Activated CD4-positive, alpha-beta T cell treated with anti-CD3 and anti-CD28 coated beads, Interleukin-2, amount 10 ng/mL, durations not matched to agents 24 days and 14 days (primary cell): ENCODE measurements at regions not wholly inside any gene's neighbourhood (a gene's known extent, or its start where the extent isn't known, plus 50 kb on each side); places are given as distances from the start of the nearest gene placed in this dataset.
A peak's percentile ranks its signal among the peaks of the same experiment; 100 is the strongest.

Source experiments
- DNase-seq: peaks from one replicate; pipeline ENCODE4 v3.0.0; 2022
- H3K27ac Mint-ChIP-seq: one replicate; pipeline ENCODE4 v1.8.0; 2022; ENCODE audit warnings: mild to moderate bottlenecking, mixed read lengths
- H3K27me3 Mint-ChIP-seq: one replicate; pipeline ENCODE4 v1.8.0; 2022; ENCODE audit warnings: mixed read lengths
- H3K36me3 Mint-ChIP-seq: one replicate; pipeline ENCODE4 v1.8.0; 2022; ENCODE audit warnings: low read depth, mild to moderate bottlenecking, mixed read lengths
- H3K4me1 Mint-ChIP-seq: one replicate; pipeline ENCODE4 v1.8.0; 2021; ENCODE audit warnings: mixed read lengths
- H3K4me3 Mint-ChIP-seq: one replicate; pipeline ENCODE4 v1.8.0; 2022; ENCODE audit warnings: mild to moderate bottlenecking, moderate library complexity, mixed read lengths
- H3K9me3 Mint-ChIP-seq: one replicate; pipeline ENCODE4 v1.8.0; 2021; ENCODE audit warnings: mixed read lengths
- intact Hi-C: fragments of 100-400 bp; cut with micrococcal nuclease; formaldehyde crosslinking; loops from one replicate; pipeline ENCODE4 v1.15.1; 2023

GRCh38 chr2:226661789-226662545 is 137.7 kb downstream of the IRS1 start:
- Mint-ChIP-seq H3K9me3 (peaks cover 8% of the 10 kb centered on the region), H3K36me3 (no peaks in the 10 kb centered on the region), H3K27me3 (peaks cover 11% of the 10 kb centered on the region), H3K27ac (no peak overlapping the region), H3K4me3 (no peak overlapping the region), H3K4me1 (peaks cover 4% of the 10 kb centered on the region)
- intact Hi-C loops, result no loop called here
- DNase-seq, result no peak

GRCh38 chr2:226660526-226660925 is 139.1 kb downstream of the IRS1 start:
- Mint-ChIP-seq H3K27me3 (peaks cover 11% of the 10 kb centered on the region), H3K4me3 (no peak overlapping the region), H3K9me3 (peaks cover 8% of the 10 kb centered on the region), H3K36me3 (no peaks in the 10 kb centered on the region), H3K4me1 (peaks cover 10% of the 10 kb centered on the region), H3K27ac (no peak overlapping the region)
- no peak for DNase-seq
- intact Hi-C loops, result no loop called here

GRCh38 chr2:226660124-226660523 is 139.5 kb downstream of the IRS1 start:
- Mint-ChIP-seq H3K27ac (no peak overlapping the region), H3K9me3 (peaks cover 8% of the 10 kb centered on the region), H3K4me3 (no peak overlapping the region), H3K4me1 (peaks cover 11% of the 10 kb centered on the region), H3K27me3 (peaks cover 9% of the 10 kb centered on the region), H3K36me3 (no peaks in the 10 kb centered on the region)
- intact Hi-C loops, result no loop called here
- DNase-seq, result no peak

- no peak for DNase-seq
- H3K9me3 Mint-ChIP-seq, result peaks cover 5% of the 10 kb centered on the region
- H3K4me3 Mint-ChIP-seq, result no peak overlapping the region
- intact Hi-C loops, result no loop called here
- H3K27me3 Mint-ChIP-seq, result peaks cover 3% of the 10 kb centered on the region
- H3K4me1 Mint-ChIP-seq, result peaks cover 13% of the 10 kb centered on the region
- H3K36me3 Mint-ChIP-seq, result no peaks in the 10 kb centered on the region
- no peak overlapping the region for H3K27ac Mint-ChIP-seq
These were observed 140.2 kb downstream of the IRS1 start for GRCh38 chr2:226659410-226659809.

- Mint-ChIP-seq H3K36me3 (no peaks in the 10 kb centered on the region), H3K4me1 (peaks cover 14% of the 10 kb centered on the region), H3K4me3 (no peak overlapping the region), H3K27ac (no peak overlapping the region), H3K9me3 (peaks cover 5% of the 10 kb centered on the region), H3K27me3 (peaks cover 3% of the 10 kb centered on the region)
- DNase-seq, result no peak
- intact Hi-C loops, result no loop called here
These were observed 141.1 kb downstream of the IRS1 start for GRCh38 chr2:226658555-226658954.

GRCh38 chr2:226657340-226658053 is 142.1 kb downstream of the IRS1 start:
- no peak overlapping the region for H3K27ac Mint-ChIP-seq
- H3K4me3 Mint-ChIP-seq, result no peak overlapping the region
- H3K4me1 Mint-ChIP-seq, result peaks cover 22% of the 10 kb centered on the region
- H3K27me3 Mint-ChIP-seq, result no peaks in the 10 kb centered on the region
- intact Hi-C loops, result no loop called here
- H3K36me3 Mint-ChIP-seq, result no peaks in the 10 kb centered on the region
- peaks cover 5% of the 10 kb centered on the region for H3K9me3 Mint-ChIP-seq
- no peak for DNase-seq

- no peak overlapping the region for H3K4me3 Mint-ChIP-seq
- peaks cover 30% of the 10 kb centered on the region for H3K4me1 Mint-ChIP-seq
- intact Hi-C loops, result no loop called here
- H3K27me3 Mint-ChIP-seq, result no peaks in the 10 kb centered on the region
- no peak for DNase-seq
- H3K9me3 Mint-ChIP-seq, result peaks cover 5% of the 10 kb centered on the region
- H3K27ac Mint-ChIP-seq, result no peak overlapping the region
- H3K36me3 Mint-ChIP-seq, result no peaks in the 10 kb centered on the region
These were observed 143.3 kb downstream of the IRS1 start for GRCh38 chr2:226656367-226656766.

GRCh38 chr2:226655871-226656270 is 143.7 kb downstream of the IRS1 start:
- intact Hi-C loops, result no loop called here
- Mint-ChIP-seq H3K9me3 (peaks cover 5% of the 10 kb centered on the region), H3K4me1 (peaks cover 35% of the 10 kb centered on the region), H3K4me3 (no peak overlapping the region), H3K36me3 (no peaks in the 10 kb centered on the region), H3K27me3 (no peaks in the 10 kb centered on the region), H3K27ac (no peak overlapping the region)
- no peak for DNase-seq

- peaks cover 17% of the 10 kb centered on the region for H3K36me3 Mint-ChIP-seq
- H3K27me3 Mint-ChIP-seq, result no peaks in the 10 kb centered on the region
- intact Hi-C loops, result loop anchor here (2.0 to 5.0 kb wide), 3 partner anchors 119 to 231 kb away; partner anchors contain the start of gene IRS1
- H3K9me3 Mint-ChIP-seq, result peaks cover 15% of the 10 kb centered on the region
- DNase-seq, result no peak
- H3K4me1 Mint-ChIP-seq, result peaks cover 49% of the 10 kb centered on the region
- H3K27ac Mint-ChIP-seq, result no peak overlapping the region
- no peak overlapping the region for H3K4me3 Mint-ChIP-seq
These were observed 146.4 kb downstream of the IRS1 start for GRCh38 chr2:226652983-226653765.

GRCh38 chr2:226652369-226652768 is 147.3 kb downstream of the IRS1 start:
- no peaks in the 10 kb centered on the region for H3K27me3 Mint-ChIP-seq
- peaks cover 17% of the 10 kb centered on the region for H3K36me3 Mint-ChIP-seq
- H3K4me3 Mint-ChIP-seq, result peak overlapping the region; percentile 6
- DNase-seq, result peak; percentile 67
- peak overlapping the region; percentile 16 for H3K27ac Mint-ChIP-seq
- intact Hi-C loops, result loop anchor here (2.0 to 5.0 kb wide), 3 partner anchors 120 to 230 kb away; partner anchors contain the start of gene IRS1
- peaks cover 11% of the 10 kb centered on the region for H3K9me3 Mint-ChIP-seq
- peaks cover 49% of the 10 kb centered on the region for H3K4me1 Mint-ChIP-seq

- peak; percentile 89 for DNase-seq
- H3K4me1 Mint-ChIP-seq, result peaks cover 42% of the 10 kb centered on the region
- peaks cover 17% of the 10 kb centered on the region for H3K36me3 Mint-ChIP-seq
- H3K27me3 Mint-ChIP-seq, result no peaks in the 10 kb centered on the region
- intact Hi-C loops, result loop anchor here (2.0 to 5.0 kb wide), 4 partner anchors 122 to 228 kb away; partner anchors contain the start of gene RHBDD1
- peaks cover 13% of the 10 kb centered on the region for H3K9me3 Mint-ChIP-seq
- H3K4me3 Mint-ChIP-seq, result peak overlapping the region; percentile 71
- peak overlapping the region; percentile 94 for H3K27ac Mint-ChIP-seq
These were observed 149.6 kb downstream of the IRS1 start for GRCh38 chr2:226649871-226650660.

GRCh38 chr2:226649201-226649600 is 150.4 kb downstream of the IRS1 start:
- no peak for DNase-seq
- H3K4me3 Mint-ChIP-seq, result no peak overlapping the region
- H3K27ac Mint-ChIP-seq, result peak overlapping the region; percentile 94
- peaks cover 17% of the 10 kb centered on the region for H3K36me3 Mint-ChIP-seq
- peaks cover 40% of the 10 kb centered on the region for H3K4me1 Mint-ChIP-seq
- intact Hi-C loops, result no loop called here
- H3K27me3 Mint-ChIP-seq, result peaks cover 3% of the 10 kb centered on the region
- peaks cover 13% of the 10 kb centered on the region for H3K9me3 Mint-ChIP-seq
